ENCODE measurements at regions not wholly inside any gene's neighbourhood (a gene's known extent, or its start where the extent isn't known, plus 50 kb on each side); places are given as distances from the start of the nearest gene placed in this dataset.

DNA sequence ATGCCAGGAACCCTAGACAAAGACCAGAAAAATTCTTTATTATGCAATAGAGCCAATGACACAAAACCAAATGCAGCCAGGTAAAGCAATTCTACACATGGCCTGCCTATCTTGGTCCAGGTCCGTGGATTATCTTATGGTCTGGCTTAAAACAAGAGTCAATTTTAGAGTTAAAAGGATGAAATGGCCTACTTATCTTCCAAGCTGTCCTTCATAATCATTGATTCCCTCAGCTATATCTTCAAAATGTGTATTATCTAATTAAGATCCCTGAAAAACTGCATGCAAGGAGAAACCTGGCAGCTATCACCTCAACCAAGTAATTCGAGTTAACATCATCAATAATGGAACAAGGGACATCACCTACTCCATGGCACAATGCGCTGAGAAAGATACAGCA, 479.4 kb upstream of the NRP1 start:
- DNase-seq (ENCODE audit: low read depth in 2 of 2) = no peak

DNA sequence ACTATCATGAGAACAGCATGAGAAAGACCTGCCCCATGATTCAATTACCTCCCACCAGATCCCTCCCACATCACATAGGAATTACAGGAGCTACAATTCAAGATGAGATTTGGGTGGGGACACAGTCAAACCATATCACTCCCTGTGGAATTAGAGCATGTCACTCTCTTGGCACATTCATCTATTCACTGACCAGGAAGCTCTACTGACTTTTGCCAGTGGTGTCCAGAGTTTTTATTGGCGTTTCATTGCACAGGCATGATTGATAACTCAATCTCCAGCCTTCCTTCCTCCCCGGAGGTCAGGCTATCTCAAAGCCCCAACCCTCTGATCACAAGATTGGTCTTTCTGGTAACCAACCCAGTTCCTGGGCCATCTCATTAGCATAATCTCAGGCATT, 478.9 kb upstream of the NRP1 start:
- no peak for DNase-seq (ENCODE audit: low read depth in 2 of 2)

DNA sequence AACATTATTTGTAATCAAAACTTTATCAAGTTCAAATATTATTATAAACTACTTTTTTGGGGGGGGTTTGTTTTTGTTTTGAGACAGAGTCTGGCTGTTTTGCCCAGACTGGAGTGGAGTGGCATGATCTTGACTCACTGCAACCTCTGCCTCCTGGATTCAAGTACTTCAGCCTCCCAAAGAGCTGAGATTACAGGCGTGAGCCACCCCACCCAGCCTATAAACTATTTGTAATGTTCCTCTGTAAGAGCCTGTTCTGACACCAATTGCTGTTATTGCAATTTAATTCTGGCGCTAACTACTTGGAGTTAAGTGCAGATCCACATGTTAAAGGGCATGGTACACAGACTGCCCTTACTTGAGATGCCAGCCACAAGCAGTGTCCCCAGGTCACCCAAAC, 478.1 kb upstream of the NRP1 start:
- no peak for DNase-seq (ENCODE audit: low read depth in 2 of 2)

DNA sequence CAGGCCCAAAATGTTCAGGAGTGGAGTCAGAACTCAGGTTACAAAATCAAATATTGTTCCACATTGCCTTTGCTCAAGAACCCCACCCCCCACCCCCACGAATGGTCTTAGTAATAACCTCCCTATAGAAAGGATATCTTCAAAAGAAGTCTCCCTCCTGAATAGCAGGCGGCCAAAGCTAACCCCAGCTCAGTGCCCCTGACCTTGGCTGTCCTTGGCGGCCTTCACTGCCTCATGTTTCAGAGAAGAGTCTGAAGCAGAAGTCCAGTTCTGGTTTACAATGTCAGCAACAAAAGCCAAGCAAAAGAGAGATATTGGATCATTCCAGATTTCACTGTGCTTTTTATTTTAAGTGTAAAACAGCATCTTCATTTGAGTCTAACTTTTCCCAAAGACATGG, 476.5 kb upstream of the NRP1 start:
- no peak for DNase-seq (ENCODE audit: low read depth in 2 of 2)

DNA sequence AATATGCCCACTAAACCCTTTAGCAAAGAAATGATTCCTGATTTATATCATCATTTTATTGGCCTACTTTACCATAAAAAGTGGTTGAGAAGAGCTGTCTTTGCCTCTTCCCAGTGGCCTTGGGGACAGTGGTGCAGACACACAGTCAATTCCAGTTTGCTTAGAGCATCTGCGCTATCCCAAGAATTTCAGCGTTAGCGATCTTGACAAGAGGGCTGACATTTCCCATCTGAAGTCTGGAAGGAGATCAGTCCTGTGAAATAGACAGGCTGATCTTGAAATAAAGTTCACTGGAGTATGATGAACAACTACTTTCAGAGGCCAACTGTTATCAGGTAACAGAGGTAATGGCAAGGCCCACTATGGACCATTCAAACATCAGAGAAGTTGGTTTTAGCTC, 475.3 kb upstream of the NRP1 start:
- DNase-seq (ENCODE audit: low read depth in 2 of 2) = no peak

DNA sequence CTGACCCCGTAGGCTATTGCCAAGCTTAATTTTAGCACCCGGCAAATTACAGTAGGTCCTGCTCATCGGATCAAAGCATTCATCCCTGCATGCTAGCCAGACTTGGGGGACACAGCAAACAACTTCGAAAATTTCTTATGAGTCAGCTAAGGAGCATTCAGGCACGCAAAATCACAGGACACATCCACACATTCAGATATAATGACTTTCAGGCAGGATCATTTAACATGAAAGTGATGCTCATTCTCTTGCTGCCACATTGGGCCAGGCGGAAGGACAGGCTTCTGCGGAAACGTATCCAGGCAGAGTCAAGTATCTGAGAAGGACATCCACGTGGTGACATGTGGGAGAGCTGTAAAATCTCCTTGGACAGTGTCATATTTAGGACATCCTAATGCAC, 474.0 kb upstream of the NRP1 start:
- no peak for DNase-seq (ENCODE audit: low read depth in 2 of 2)

DNA sequence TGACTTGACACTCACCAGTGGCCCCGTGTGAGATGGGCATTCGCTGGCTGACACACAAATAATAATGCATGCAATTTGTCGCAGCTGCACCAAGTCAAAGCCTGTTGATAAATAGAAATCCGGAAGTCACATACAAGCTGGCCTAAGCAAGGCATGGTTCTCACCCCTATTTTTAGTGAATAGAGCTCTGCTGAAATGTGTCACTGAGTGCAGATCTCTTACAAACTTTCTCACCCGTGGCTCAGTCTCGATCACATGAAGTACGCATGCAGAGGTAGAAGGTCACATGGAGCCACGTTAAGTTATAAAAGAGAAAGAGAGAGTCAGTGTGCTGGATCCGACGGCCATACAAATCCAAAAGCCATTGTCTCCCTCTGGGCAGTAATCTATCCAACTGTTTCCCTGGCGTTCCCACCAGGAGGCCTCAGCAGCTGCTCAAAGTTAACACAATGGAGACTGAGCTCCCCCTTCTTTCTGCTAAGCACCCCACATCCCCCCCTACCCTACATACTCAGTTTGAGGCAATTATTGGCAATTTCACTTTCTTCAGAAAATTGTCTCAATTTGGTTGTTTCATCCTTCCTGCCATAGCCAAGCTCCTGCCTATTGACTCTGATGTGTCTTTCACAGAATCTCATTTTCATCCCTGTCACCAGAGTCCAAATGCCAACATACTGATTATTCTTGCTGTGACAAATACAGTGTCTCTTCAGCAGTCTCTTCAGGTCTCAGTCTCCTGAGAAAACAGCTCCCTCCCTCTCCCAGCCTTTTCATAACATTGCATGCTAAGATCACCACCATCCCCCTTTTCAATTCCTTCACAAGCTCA, 473.3 kb upstream of the NRP1 start:
- DNase-seq (ENCODE audit: low read depth in 2 of 2) = no peak

DNA sequence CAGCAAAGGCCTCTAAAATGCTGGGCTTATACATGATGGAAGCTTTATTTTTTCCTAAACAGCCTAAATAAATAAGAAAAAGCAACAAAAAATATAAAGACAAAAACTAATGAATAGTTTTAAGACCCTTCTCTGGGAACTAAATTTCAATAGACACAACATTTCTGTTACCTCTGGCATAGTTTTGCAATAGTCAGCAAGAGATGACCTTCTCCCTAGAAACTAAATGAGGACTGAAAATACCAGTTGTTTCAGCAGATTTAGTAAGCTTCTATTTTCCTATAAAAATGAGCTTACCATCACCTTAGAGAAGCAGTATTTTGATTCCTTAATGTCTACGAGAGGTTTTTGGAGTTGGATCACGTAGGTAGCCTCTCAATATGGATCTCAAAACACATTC, 471.4 kb upstream of the NRP1 start:
- DNase-seq (ENCODE audit: low read depth in 2 of 2) = no peak

DNA sequence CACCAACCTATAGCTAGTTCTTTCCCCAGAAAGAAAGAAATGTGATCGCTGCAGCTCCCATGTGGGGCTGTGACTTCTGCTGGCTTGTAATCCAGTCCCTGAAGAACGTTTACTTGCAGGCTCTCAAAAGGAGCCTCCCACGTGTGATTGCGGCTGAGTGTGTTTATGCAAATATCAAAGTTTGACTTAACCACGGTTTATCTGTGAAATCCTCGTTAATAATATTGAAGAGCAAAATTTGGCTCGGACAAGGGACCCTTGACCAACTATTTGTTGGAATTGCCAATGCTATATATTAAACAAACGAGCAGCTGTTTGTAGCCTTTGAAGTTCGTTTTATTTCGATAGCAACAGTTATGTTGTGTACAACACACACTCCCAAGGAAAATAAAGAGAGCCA, 470.1 kb upstream of the NRP1 start:
- DNase-seq (ENCODE audit: low read depth in 2 of 2) = no peak

DNA sequence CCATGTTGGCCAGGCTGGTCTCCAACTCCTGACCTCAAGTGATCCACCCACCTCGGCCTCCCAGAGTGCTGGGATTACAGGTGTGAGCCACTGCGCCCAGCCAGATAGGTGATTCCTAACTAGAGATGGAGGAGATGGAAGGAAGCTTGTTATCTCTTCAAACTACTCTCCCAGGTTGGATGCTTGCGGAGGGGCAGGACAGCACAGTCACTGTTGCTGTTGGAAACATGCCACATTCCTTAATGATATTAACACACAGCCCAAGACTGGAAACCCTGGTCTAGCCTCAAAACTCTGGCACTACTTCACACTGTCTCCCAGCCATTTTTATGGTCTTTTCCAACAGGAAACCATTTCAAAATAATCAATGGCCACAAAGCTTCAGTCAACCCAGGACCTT, 468.8 kb upstream of the NRP1 start:
- peak in 1 of 2 donors; percentile 8 for DNase-seq (ENCODE audit: low read depth in 2 of 2)

DNA sequence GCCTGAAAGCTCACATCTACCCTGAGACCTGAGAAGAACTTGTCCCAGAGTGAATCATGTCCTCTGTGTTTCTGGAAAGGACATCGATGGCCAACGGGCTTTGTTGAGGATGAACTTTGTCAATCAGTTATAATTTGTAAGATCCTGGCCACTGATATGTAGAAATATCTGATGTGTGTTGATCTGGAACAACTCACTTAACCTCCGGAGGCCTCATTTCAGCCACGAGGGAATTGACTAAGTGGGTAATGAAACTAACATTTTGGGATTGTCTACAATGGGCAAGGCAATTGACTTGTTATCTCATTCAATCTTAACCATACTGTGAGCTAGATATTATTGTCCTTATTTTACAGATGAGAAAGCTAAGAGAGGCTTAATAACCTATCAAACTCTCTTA, 468.1 kb upstream of the NRP1 start:
- no peak for DNase-seq (ENCODE audit: low read depth in 2 of 2)

DNA sequence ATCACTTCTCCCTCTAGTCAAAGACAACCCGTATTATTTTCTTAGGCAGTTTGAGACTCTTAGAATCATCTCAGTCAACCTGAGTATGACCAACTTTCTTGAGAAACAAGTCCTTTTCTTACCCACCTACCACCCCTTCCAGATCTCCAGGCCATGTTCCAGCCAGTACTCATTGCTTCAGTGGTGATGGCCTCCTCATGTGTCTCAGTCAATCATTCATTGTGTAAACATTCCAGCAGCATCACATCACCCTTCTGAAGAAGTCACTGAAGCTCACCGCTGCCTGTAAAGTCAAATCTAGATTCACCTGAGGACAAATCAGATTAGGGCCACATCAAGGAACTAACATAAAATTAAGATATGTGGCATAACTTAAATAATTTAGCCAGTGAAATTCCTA, 467.2 kb upstream of the NRP1 start:
- no peak for DNase-seq (ENCODE audit: low read depth in 2 of 2)

DNA sequence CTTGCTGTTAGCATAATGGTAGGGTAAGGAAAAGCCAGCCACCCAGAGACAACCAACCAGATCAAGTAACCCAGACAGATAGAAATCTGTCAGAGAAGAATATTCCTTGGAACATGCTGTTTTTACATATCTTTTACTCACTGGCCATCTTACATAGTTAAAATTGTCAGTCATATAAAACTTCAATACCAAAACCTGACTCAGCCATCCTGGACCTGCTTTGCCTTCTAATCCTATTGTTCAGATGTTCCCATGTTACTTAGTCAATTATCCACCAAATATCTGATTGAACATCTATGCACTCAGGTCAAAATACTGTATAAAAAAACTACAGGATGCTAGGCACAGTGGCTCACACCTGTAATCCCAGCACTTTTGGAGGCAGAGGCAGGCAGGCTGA, 466.5 kb upstream of the NRP1 start:
- no peak for DNase-seq (ENCODE audit: low read depth in 2 of 2)

DNA sequence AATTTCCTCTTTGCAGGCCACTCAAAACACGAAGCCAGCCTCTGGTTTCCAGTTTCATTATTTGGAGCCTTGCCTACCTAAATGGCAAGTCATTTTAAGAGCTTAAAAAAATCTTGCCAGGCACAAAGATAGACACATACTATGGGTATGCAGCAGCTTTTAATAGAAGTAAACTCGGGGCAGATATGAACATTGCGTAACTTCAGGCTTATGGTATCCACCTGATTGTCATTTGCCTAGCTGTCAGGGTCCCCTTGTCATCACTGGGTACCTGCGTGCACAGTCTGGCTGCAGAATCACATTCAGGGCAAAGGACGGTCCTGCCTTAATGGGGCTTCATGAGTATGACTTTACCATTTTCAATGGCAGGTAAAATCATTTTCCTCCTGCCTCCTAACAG, 466.1 kb upstream of the NRP1 start:
- no peak for DNase-seq (ENCODE audit: low read depth in 2 of 2)

DNA sequence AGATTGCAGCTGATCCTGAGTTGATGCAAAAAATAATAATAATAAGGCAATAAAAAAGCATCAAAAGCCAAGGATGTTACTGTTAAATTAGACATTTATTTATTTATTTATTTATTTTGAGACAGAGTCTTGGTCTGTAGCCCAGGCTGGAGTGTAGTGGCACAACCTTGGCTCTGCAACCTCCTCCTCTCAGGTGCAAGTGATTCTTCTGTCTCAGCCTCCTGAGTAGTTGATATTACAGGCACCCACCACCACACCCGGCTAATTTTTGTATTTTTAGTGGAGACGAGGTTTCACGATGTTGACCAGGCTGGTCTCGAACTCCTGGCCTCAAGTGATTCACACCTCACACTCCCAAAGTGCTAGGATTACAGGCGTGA, 465.5 kb upstream of the NRP1 start:
- DNase-seq (ENCODE audit: low read depth in 2 of 2) = no peak

DNA sequence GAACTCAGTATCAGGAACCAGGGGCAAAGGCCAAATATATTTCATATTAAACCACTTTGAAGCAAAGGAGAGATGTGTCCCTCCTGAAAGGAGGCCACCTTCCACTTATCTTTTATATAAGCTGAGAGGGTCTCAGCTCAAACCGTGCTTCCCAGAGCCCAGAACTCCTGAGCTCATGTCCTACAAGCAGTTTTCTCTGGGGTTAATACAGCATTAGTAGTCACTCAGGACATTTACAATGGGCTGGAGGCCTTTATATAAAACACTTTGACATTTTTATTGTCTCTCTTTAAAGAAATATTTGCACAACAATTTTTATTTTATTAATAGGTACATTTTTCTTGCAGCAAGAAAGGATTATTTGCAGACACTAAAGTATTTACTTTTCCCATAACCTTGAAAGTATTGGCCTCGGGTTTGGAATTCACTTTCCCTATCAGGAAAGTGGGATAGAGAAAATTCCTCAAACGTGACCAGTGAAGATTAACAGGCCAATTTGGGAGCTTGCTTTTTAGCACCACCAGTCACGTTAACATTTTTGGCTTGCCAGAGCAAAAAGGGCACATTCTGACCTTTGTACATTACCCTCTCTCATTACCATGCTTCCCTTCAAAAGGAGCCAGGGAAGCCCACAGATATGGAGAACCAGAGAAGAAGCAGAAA, 464.9 kb upstream of the NRP1 start:
- no peak for DNase-seq (ENCODE audit: low read depth in 2 of 2)

DNA sequence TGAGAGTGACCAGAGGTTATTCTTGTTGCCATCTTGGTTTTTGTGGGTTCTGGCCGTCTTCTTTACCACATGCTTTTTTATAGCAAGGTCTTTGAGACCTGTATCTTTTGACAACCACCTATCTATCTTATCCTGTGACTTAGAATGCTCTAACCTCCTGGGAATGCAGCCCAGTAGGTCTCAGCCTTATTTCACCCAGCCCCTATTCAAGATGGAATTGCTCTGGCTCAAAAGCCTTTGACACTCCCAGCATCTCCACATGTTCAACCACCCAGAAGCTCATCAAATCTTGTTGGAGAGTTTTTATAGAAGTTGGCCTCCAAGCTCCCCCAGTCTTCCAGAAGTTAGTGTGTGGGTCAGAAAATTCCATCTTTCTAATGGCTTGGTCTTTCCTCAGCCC, 464.3 kb upstream of the NRP1 start:
- DNase-seq (ENCODE audit: low read depth in 2 of 2) = no peak

DNA sequence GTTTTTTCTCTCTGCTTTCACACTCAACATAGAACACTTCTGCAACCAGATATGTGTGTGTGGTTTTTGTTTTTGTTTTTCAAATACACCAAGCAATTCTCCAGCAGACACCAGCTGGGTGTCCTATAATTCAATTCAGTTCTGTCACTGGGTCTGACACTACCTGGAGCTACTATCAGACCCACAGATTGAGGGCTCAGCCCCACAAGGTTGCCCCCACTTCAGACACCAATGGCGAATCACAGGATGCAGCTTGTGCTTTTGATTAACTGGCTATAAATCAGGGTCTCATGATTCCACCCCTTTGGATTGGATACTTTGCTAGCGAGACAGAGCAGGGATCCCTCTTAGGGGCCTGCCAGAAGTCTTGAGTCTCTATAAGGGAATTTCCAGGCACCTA, 462.2 kb upstream of the NRP1 start:
- no peak for DNase-seq (ENCODE audit: low read depth in 2 of 2)

DNA sequence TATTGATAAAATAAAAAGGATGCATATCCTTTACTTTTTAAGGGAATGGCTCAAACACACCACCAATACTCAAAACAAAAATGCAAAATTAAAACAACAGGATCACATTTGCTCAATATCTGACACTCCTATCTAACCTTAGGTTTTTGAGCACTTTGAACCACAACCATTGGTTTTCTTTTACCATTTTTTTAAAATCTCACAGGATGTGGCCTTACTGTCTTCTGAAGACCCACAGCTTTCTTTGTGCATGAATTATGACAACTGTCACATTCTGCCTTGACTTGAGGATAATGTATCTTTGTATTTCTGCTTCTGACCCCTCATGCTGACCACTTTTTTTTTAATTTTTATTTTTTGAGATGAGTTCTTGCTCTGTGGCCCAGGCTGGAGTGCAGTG, 461.1 kb upstream of the NRP1 start:
- DNase-seq (ENCODE audit: low read depth in 2 of 2) = no peak

DNA sequence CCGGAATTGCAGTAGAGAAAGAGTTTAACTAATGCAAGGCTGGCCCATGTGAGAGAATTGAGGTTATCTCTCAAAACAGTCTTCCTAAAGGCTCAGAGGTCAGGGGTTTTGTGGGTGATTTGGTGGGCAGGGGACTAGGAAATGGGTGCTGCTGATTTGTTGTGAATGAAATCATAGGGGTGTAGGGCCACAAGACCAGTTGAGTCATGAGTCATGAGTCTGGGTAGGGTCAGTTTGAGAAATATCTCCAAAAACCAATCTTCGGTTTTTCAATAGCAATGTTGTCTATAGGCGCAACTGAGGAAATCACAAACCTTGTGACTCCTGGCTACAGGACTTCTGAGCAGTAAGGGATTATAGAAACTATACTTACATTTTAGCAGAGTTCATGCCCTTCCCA, 460.0 kb upstream of the NRP1 start:
- DNase-seq (ENCODE audit: low read depth in 2 of 2) = no peak

DNA sequence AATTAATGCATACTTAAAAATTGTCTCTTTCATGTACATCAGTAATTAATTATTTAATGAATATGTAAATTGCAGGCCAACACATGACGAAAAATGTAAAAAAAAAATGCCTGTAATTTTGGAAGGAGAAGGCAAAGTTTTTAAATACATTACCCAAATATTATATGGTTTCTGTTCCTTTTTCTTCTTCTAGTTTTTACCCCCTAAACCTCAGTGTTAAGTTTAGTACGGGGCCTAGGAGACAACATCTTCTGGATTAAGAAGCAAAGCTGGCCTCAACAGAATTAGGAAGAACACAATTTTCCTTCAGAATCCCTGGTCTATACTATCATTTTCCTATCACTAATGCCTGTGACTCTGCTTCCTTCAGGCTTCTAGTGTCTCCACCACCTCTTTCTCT, 459.3 kb upstream of the NRP1 start:
- no peak for DNase-seq (ENCODE audit: low read depth in 2 of 2)

DNA sequence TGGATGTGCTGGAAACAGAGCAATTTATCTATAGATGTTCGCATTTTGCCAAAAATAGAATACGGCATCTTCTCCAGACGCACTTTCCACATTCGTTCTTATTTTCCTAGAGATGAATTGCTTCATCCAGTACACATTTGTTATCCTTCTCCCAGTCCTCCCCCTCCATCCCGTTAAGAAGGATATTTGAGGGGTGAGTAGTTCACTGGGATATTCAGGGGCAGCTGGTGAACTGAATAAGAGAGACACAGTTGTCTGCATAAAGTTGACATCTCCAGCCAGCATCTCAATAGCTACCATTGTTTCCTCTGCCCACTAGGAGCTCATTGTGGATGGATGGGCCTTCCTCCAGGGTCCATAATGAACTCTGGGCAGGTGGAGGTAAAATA, 456.8 kb upstream of the NRP1 start:
- DNase-seq (ENCODE audit: low read depth in 2 of 2) = no peak

DNA sequence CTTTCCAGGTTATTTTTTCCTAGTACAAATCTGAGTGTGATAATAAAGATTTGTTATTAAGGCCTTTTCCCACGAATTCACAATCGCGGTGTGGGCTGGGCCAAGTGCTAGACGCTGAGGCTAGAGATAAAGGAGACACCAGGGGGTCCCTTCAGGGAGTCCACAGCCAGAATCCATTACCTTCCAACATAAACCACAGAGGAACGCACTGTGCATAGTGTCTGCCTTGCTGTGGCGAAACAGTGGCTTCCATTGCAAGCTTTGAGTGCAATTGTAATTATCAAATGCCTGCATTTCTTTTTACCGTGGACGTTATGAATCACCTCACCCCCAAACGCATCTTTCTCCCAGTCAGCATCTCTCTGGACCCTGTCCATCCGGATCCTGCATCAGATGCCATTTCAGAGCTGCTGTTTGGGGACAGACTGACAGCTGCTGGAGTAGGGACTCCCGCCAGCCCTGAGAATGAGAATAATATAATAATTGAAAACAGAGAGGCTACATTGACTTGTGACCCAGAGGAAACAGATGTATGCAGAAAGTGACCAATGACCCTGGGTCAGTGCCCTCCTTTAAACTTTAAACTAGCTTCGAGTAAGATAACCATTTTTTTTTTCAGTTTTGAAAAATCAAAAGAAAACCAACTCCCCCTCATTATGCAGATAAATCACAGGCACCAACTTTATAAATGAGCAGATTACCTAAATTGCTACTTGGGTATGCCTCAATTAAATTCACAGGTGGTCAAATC, 456.2 kb upstream of the NRP1 start:
- no peak for DNase-seq (ENCODE audit: low read depth in 2 of 2)
